ENCODE measurements at regions not wholly inside any gene's neighbourhood (a gene's known extent, or its start where the extent isn't known, plus 50 kb on each side); places are given as distances from the start of the nearest gene placed in this dataset.
"Not testable (repeated sequence)": the region's sequence is repeated elsewhere in the genome, so short reads cannot be mapped to it uniquely, and the experiment has no call there.

- Histone ChIP-seq H3K9me3 (ENCODE audit: low read length) (no peaks in the 10 kb centered on the region), H3K27ac (ENCODE audit: low read depth, low read length) (no peak overlapping the region), H3K27me3 (ENCODE audit: control insufficient read depth in 1 of 2, insufficient read depth in 2 of 2, low read length in 2 of 2) (no peaks in the 10 kb centered on the region)
Measured at GRCh38 chr2:3039188-3040065, 338.2 kb downstream of the EIPR1 start.

DNA sequence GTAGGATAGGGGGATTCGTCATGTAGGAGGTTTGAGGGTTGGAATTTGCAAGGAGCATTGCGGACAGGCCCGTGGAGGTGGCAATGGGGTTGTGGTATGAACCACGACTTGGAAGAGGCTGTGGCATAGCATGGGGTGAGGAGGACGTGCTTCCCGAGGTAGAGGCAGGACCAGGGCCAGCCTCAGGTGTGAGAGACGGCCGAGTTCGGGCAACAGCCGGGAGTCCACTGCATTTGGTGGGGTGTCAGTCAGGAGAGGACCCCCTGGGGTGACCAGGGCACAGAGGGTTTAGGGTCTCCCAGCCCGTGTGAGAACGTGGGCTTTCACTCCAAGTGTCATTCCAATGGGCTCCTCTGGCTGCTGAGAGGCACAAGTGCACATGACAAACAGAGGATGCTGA, 339.0 kb downstream of the EIPR1 start:
- Histone ChIP-seq H3K9ac (ENCODE audit: low read length) (no peak overlapping the region), H3K9me3 (ENCODE audit: low read length) (no peaks in the 10 kb centered on the region), H3K4me3 (ENCODE audit: low read depth in 1 of 2, low read length in 2 of 2) (no peak overlapping the region), H3K4me1 (ENCODE audit: insufficient read depth, low read length) (peaks cover 10% of the 10 kb centered on the region), H3K36me3 (ENCODE audit: insufficient read depth, low read length) (no peaks in the 10 kb centered on the region), H3K27me3 (ENCODE audit: control insufficient read depth in 1 of 2, insufficient read depth in 2 of 2, low read length in 2 of 2) (no peaks in the 10 kb centered on the region), H3K27ac (ENCODE audit: low read depth, low read length) (no peak overlapping the region)

More at GRCh38 chr2:3039188-3040065, 338.2 kb downstream of the EIPR1 start:
- Histone ChIP-seq H3K9ac (ENCODE audit: low read length) (no peak overlapping the region), H3K4me3 (ENCODE audit: low read depth in 1 of 2, low read length in 2 of 2) (no peak overlapping the region), H3K36me3 (ENCODE audit: insufficient read depth, low read length) (no peaks in the 10 kb centered on the region), H3K4me1 (ENCODE audit: insufficient read depth, low read length) (peaks cover 10% of the 10 kb centered on the region)

DNA sequence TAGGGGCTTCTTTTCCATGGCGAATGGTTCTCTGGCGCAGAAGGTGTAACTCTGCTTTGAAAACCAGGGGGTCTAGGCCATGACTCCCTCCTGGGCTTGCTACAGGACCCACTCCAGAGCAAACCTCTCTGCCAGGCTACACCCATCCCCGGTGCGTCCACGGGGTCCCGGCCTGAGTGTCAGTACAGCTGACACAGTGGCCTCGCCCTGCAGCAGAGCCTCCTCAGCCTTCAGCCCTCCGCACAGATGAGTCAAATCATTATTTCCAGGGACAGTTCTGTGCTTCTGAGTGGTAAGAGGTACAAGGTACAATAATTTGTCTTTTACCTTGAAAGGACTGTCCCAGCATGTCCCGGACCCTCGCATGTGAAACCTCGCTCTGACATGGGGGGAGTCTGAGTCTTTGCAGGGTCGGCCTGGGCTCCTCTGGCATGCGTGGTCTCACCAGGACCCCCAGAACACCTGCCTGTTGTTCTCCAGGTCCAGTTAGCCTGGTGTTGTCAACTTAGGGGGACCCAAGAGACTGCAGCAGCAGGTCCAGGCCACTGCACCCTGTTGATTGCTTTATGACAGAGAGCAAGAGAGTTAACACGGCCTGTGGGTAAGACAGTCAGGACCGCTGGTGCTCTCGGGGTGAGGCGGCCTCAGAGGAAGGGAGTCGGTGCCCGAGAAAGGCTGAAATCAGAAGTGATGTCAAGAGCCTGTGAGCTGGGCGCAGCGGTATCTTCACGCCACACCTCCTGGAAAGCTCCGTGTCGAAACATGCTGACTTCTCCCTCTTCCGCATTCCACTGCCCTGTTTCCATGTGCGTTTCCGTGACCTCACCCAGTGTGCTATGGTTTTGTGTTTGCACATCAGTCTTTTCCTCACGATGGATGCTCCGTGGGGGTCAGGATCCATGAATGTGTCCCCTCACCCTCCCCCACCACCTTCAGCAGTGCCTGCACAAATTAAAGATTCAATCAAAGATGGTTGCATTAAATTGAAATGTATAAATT, 340.1 kb downstream of the EIPR1 start:
- no peaks in the 10 kb centered on the region for H3K9me3 ChIP-seq (ENCODE audit: low read length)
- H3K27me3 ChIP-seq (ENCODE audit: control insufficient read depth in 1 of 2, insufficient read depth in 2 of 2, low read length in 2 of 2), result no peaks in the 10 kb centered on the region
- H3K27ac ChIP-seq (ENCODE audit: low read depth, low read length), result no peak overlapping the region
- no peak overlapping the region for H3K4me3 ChIP-seq (ENCODE audit: low read depth in 1 of 2, low read length in 2 of 2)
- H3K4me1 ChIP-seq (ENCODE audit: insufficient read depth, low read length), result peaks cover 10% of the 10 kb centered on the region
- no peaks in the 10 kb centered on the region for H3K36me3 ChIP-seq (ENCODE audit: insufficient read depth, low read length)
- H3K9ac ChIP-seq (ENCODE audit: low read length), result no peak overlapping the region

DNA sequence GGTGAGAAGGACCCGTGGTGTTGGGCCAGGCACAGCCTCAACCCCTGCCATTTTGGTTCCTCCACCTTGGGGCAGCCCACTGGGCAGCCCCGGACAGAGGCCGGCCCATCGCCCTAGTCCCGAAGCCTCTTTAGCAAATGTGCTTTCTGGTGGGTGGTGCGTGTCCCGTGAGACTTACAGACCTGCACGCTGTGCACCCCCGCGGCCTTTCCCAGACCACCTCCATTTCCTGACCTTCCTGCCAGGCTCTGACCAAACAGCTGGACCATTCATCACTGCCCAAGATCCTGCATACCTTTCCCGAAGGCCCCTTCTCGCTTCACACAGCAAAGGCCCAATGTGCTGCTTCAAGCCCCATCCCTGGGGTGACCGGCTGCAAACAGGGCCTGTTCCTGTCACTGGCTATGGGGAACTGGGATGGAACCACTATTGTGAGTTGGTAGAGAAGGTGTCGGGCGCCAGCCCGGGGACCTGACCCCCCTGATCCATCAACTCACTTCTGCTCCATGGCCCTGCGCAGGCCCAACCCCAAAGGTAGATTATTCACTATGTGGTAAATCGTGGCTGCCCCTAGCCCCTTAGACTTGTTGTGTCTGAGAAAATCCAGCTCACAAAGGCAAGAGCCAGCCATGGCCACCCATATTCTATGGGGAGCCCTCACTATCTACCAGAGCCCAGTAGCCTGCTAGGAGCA, 341.0 kb downstream of the EIPR1 start:
- Histone ChIP-seq H3K9ac (ENCODE audit: low read length) (no peak overlapping the region), H3K27ac (ENCODE audit: low read depth, low read length) (no peak overlapping the region), H3K4me1 (ENCODE audit: insufficient read depth, low read length) (peaks cover 4% of the 10 kb centered on the region), H3K36me3 (ENCODE audit: insufficient read depth, low read length) (no peaks in the 10 kb centered on the region), H3K4me3 (ENCODE audit: low read depth in 1 of 2, low read length in 2 of 2) (no peak overlapping the region), H3K9me3 (ENCODE audit: low read length) (no peaks in the 10 kb centered on the region), H3K27me3 (ENCODE audit: control insufficient read depth in 1 of 2, insufficient read depth in 2 of 2, low read length in 2 of 2) (no peaks in the 10 kb centered on the region)

GRCh38 chr2:3035385-3036050, 342.1 kb downstream of the EIPR1 start:
- Histone ChIP-seq H3K9ac (ENCODE audit: low read length) (no peak overlapping the region), H3K27ac (ENCODE audit: low read depth, low read length) (no peak overlapping the region), H3K4me1 (ENCODE audit: insufficient read depth, low read length) (no peaks in the 10 kb centered on the region), H3K9me3 (ENCODE audit: low read length) (no peaks in the 10 kb centered on the region), H3K36me3 (ENCODE audit: insufficient read depth, low read length) (no peaks in the 10 kb centered on the region), H3K4me3 (ENCODE audit: low read depth in 1 of 2, low read length in 2 of 2) (no peak overlapping the region), H3K27me3 (ENCODE audit: control insufficient read depth in 1 of 2, insufficient read depth in 2 of 2, low read length in 2 of 2) (no peaks in the 10 kb centered on the region)

GRCh38 chr2:3034856-3035255, 342.8 kb downstream of the EIPR1 start:
- H3K36me3 ChIP-seq (ENCODE audit: insufficient read depth, low read length), result no peaks in the 10 kb centered on the region
- H3K4me1 ChIP-seq (ENCODE audit: insufficient read depth, low read length), result no peaks in the 10 kb centered on the region
- no peak overlapping the region for H3K27ac ChIP-seq (ENCODE audit: low read depth, low read length)
- H3K9ac ChIP-seq (ENCODE audit: low read length), result no peak overlapping the region
- H3K9me3 ChIP-seq (ENCODE audit: low read length), result no peaks in the 10 kb centered on the region
- H3K27me3 ChIP-seq (ENCODE audit: control insufficient read depth in 1 of 2, insufficient read depth in 2 of 2, low read length in 2 of 2), result no peaks in the 10 kb centered on the region
- no peak overlapping the region for H3K4me3 ChIP-seq (ENCODE audit: low read depth in 1 of 2, low read length in 2 of 2)

- Histone ChIP-seq H3K27me3 (ENCODE audit: control insufficient read depth in 1 of 2, insufficient read depth in 2 of 2, low read length in 2 of 2) (no peaks in the 10 kb centered on the region), H3K27ac (ENCODE audit: low read depth, low read length) (no peak overlapping the region), H3K4me1 (ENCODE audit: insufficient read depth, low read length) (no peaks in the 10 kb centered on the region), H3K36me3 (ENCODE audit: insufficient read depth, low read length) (no peaks in the 10 kb centered on the region), H3K9me3 (ENCODE audit: low read length) (no peaks in the 10 kb centered on the region), H3K9ac (ENCODE audit: low read length) (no peak overlapping the region), H3K4me3 (ENCODE audit: low read depth in 1 of 2, low read length in 2 of 2) (no peak overlapping the region)
Measured at GRCh38 chr2:3034396-3034795, 343.2 kb downstream of the EIPR1 start.

- Histone ChIP-seq H3K36me3 (ENCODE audit: insufficient read depth, low read length) (no peaks in the 10 kb centered on the region), H3K4me3 (ENCODE audit: low read depth in 1 of 2, low read length in 2 of 2) (no peak overlapping the region), H3K9me3 (ENCODE audit: low read length) (no peaks in the 10 kb centered on the region), H3K9ac (ENCODE audit: low read length) (no peak overlapping the region), H3K27me3 (ENCODE audit: control insufficient read depth in 1 of 2, insufficient read depth in 2 of 2, low read length in 2 of 2) (no peaks in the 10 kb centered on the region), H3K27ac (ENCODE audit: low read depth, low read length) (no peak overlapping the region), H3K4me1 (ENCODE audit: insufficient read depth, low read length) (no peaks in the 10 kb centered on the region)
Measured at GRCh38 chr2:3033315-3033714, 344.3 kb downstream of the EIPR1 start.

DNA sequence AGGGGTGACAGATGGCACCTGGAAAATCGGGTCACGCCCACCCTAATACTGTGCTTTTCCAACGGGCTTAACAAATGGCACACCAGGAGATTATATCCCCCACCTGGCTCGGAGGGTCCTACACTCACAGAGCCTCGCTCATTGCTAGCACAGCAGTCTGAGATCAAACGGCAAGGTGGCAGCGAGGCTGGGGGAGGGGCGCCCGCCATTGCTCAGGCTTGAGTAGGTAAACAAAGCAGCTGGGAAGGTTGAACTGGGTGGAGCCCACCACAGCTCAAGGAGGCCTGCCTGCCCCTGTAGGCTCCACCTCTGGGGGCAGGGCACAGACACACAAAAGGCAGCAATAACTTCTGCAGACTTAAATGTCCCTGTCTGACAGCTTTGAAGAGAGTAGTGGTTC, 346.8 kb downstream of the EIPR1 start:
- H3K27me3 ChIP-seq (ENCODE audit: control insufficient read depth in 1 of 2, insufficient read depth in 2 of 2, low read length in 2 of 2); H3K9me3 ChIP-seq (ENCODE audit: low read length); H3K4me1 ChIP-seq (ENCODE audit: insufficient read depth, low read length); H3K4me3 ChIP-seq (ENCODE audit: low read depth in 1 of 2, low read length in 2 of 2); H3K36me3 ChIP-seq (ENCODE audit: insufficient read depth, low read length); H3K27ac ChIP-seq (ENCODE audit: low read depth, low read length); H3K9ac ChIP-seq (ENCODE audit: low read length): not testable (repeated sequence)

GRCh38 chr2:3025984-3026383, 351.6 kb downstream of the EIPR1 start:
- no peaks in the 10 kb centered on the region for H3K9me3 ChIP-seq (ENCODE audit: low read length)
- no peaks in the 10 kb centered on the region for H3K36me3 ChIP-seq (ENCODE audit: insufficient read depth, low read length)
- no peak overlapping the region for H3K27ac ChIP-seq (ENCODE audit: low read depth, low read length)
- no peaks in the 10 kb centered on the region for H3K27me3 ChIP-seq (ENCODE audit: control insufficient read depth in 1 of 2, insufficient read depth in 2 of 2, low read length in 2 of 2)
- H3K4me3 ChIP-seq (ENCODE audit: low read depth in 1 of 2, low read length in 2 of 2), result no peak overlapping the region
- H3K4me1 ChIP-seq (ENCODE audit: insufficient read depth, low read length), result no peaks in the 10 kb centered on the region
- H3K9ac ChIP-seq (ENCODE audit: low read length), result no peak overlapping the region

GRCh38 chr2:3025261-3025660, 352.4 kb downstream of the EIPR1 start:
- Histone ChIP-seq H3K36me3 (ENCODE audit: insufficient read depth, low read length) (no peaks in the 10 kb centered on the region), H3K9ac (ENCODE audit: low read length) (no peak overlapping the region), H3K27me3 (ENCODE audit: control insufficient read depth in 1 of 2, insufficient read depth in 2 of 2, low read length in 2 of 2) (no peaks in the 10 kb centered on the region), H3K4me1 (ENCODE audit: insufficient read depth, low read length) (no peaks in the 10 kb centered on the region), H3K4me3 (ENCODE audit: low read depth in 1 of 2, low read length in 2 of 2) (no peak overlapping the region), H3K27ac (ENCODE audit: low read depth, low read length) (no peak overlapping the region), H3K9me3 (ENCODE audit: low read length) (no peaks in the 10 kb centered on the region)

Measured in muscle layer of colon (tissue), 2 donors.